HAP-1 (cell line): ENCODE measurements at regions not wholly inside any gene's neighbourhood (a gene's known extent, or its start where the extent isn't known, plus 50 kb on each side); places are given as distances from the start of the nearest gene placed in this dataset.

ENCODE experiments used
- DNase-seq, 2 experiments: peaks; one replicate each; pipeline ENCODE4 v3.0.0-alpha.2; 2016 to 2020; ENCODE audit warnings: low spot score in 2 of 2
- H3K27me3 ChIP-seq: fragments of 250-450 bp; sonication (Bioruptor Pico); 2 replicates; pipeline ENCODE4 v1.5.1; 2020; ENCODE audit warnings: low read depth, mild to moderate bottlenecking, moderate library complexity
- H3K36me3 ChIP-seq: fragments of 250-450 bp; sonication (Bioruptor Pico); replicated peaks from 2 replicates; pipeline ENCODE4 v1.5.1; 2020; ENCODE audit warnings: mild to moderate bottlenecking
- H3K4me1 ChIP-seq: fragments of 250-450 bp; sonication (Bioruptor Pico); 2 replicates; pipeline ENCODE4 v1.5.1; 2020; ENCODE audit warnings: mild to moderate bottlenecking
- H3K4me3 ChIP-seq: fragments of 250-450 bp; sonication (Bioruptor Pico); 2 replicates; pipeline ENCODE4 v1.5.1; 2020; ENCODE audit warnings: mild to moderate bottlenecking, moderate library complexity
- H3K9me3 ChIP-seq: fragments of 250-450 bp; sonication (Bioruptor Pico); 2 replicates; pipeline ENCODE4 v1.5.1; 2020; ENCODE audit warnings: mild to moderate bottlenecking, moderate library complexity
- in situ Hi-C: fragments of 300-500 bp; cut with MboI; formaldehyde crosslinking; loops from 3 replicates; pipeline ENCODE4 v1.14.3; 2020; ENCODE audit warnings: low sequenced_read_pairs, inconsistent platforms, mixed read lengths

- no peaks in the 10 kb centered on the region for H3K36me3 ChIP-seq
- in situ Hi-C loops = no loop called here
- no peak overlapping the region for H3K4me3 ChIP-seq
- H3K4me1 ChIP-seq = no peaks in the 10 kb centered on the region
- no peaks in the 10 kb centered on the region; the same call in 1 of the 2 replicates for H3K9me3 ChIP-seq
- H3K27me3 ChIP-seq = no peaks in the 10 kb centered on the region
- no peak for DNase-seq
Measured at GRCh38 chr13:100738176-100738855, 63.7 kb upstream of the TMTC4 start.

DNA sequence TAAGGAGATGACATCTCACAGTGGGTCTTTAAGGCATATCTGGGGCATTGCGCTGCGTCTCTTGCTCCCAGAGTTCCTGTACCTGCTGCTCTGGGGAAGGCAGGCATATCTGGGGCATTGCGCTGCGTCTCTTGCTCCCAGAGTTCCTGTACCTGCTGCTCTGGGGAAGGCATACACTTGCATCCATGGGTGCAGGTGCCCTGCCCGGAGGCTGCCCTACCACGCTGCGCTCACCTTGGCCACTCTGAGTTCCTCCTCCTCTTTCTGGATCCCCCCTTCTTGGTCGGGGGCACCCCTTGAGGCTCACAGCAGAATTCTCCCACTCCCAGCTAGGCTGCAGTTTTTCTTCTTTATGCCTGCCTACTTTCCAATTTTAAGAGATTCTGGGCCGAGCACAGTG is 60.9 kb upstream of the TMTC4 start:
- H3K9me3 ChIP-seq = no peaks in the 10 kb centered on the region; the same call in 1 of the 2 replicates
- no peak for DNase-seq
- no peaks in the 10 kb centered on the region for H3K27me3 ChIP-seq
- no peaks in the 10 kb centered on the region for H3K4me1 ChIP-seq
- H3K4me3 ChIP-seq = no peak overlapping the region
- in situ Hi-C loops = no loop called here
- H3K36me3 ChIP-seq = no peaks in the 10 kb centered on the region

DNA sequence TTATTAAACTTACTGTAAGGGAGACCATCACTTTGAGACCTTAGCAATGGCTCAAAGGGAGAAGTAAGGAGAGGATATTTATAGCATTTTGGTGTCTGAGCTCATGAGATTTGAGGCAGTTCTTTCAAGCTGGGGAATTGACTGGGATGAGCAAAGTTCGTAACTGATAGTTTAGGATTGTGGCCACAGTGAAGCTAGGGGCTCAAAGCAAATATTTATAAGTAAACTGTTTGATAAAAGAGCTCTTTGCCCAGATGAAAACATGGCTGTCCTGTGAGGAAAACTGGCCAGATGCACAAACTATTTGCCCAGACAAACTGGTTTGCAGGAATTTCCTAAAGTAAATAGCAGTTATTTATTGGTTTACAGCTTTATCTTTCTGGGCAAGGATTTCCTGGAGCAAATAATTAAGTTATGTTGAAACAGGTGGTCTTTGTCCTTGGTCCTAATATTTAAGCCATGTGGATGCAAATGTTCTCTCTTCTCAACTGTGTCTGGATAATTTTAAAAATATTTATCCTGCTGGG is 59.7 kb upstream of the TMTC4 start:
- no peak overlapping the region for H3K4me3 ChIP-seq
- H3K4me1 ChIP-seq = no peaks in the 10 kb centered on the region
- no peaks in the 10 kb centered on the region for H3K9me3 ChIP-seq
- H3K27me3 ChIP-seq = no peaks in the 10 kb centered on the region
- in situ Hi-C loops = no loop called here
- no peaks in the 10 kb centered on the region for H3K36me3 ChIP-seq
- no peak for DNase-seq

DNA sequence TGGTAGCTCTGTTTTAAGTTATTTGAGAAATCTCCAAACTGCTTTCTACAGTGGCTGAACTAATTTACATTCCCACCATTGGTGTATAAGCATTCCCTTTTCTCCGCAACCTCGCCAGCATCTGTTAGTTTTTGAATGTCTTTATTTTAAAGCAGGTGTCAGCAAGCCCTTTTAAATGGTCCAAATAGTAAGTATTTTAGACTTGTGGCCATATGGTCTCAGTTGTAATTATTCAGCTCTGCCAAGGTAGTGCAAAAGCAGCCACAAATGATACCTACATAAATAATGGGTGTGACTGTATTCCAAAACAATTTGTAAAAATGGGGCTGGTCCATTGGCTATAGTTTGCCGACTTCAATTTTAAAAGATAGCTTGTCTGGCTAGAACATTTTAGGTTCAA is 58.7 kb upstream of the TMTC4 start:
- DNase-seq = no peak
- in situ Hi-C loops = no loop called here
- no peaks in the 10 kb centered on the region for H3K36me3 ChIP-seq
- H3K4me1 ChIP-seq = no peaks in the 10 kb centered on the region
- H3K27me3 ChIP-seq = no peaks in the 10 kb centered on the region
- no peak overlapping the region for H3K4me3 ChIP-seq
- H3K9me3 ChIP-seq = no peaks in the 10 kb centered on the region

DNA sequence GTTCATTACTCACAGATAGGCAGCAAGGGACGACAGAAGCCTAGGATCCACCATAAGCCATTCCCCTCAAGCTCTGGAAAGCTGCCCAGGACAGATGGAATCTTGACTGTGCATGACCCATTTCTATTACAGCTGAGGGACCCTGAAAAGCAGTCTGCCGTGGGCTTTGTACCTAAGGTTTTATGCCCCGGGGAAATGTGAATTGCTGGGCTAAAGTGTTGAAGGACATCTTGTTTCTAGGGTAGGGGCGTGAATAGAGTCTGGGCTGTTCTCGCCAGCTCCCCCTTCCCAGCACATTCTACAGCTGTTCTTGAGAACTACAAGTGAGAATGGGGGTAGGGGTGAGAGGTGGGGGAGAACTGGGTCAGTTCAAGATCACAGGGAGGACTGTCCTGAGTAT is 53.6 kb upstream of the TMTC4 start:
- Histone ChIP-seq H3K27me3 (no peaks in the 10 kb centered on the region), H3K36me3 (no peaks in the 10 kb centered on the region), H3K4me1 (no peaks in the 10 kb centered on the region), H3K9me3 (no peaks in the 10 kb centered on the region), H3K4me3 (no peak overlapping the region)
- in situ Hi-C loops = no loop called here
- no peak for DNase-seq

GRCh38 chr13:100725472-100725871 is 50.9 kb upstream of the TMTC4 start:
- DNase-seq = no peak
- H3K4me3 ChIP-seq = no peak overlapping the region

GRCh38 chr13:100724568-100724967 is 50.0 kb upstream of the TMTC4 start:
- DNase-seq = no peak
- H3K4me1 ChIP-seq = no peaks in the 10 kb centered on the region
- in situ Hi-C loops = no loop called here
- no peaks in the 10 kb centered on the region for H3K9me3 ChIP-seq
- H3K27me3 ChIP-seq = no peaks in the 10 kb centered on the region
- no peak overlapping the region for H3K4me3 ChIP-seq
- H3K36me3 ChIP-seq = no peaks in the 10 kb centered on the region

More at GRCh38 chr13:100725472-100725871, 50.9 kb upstream of the TMTC4 start:
- Histone ChIP-seq H3K4me1 (no peaks in the 10 kb centered on the region), H3K9me3 (no peaks in the 10 kb centered on the region), H3K36me3 (no peaks in the 10 kb centered on the region), H3K27me3 (no peaks in the 10 kb centered on the region)
- in situ Hi-C loops = no loop called here
